ENCODE measurements at regions not wholly inside any gene's neighbourhood (a gene's known extent, or its start where the extent isn't known, plus 50 kb on each side); places are given as distances from the start of the nearest gene placed in this dataset.

DNA sequence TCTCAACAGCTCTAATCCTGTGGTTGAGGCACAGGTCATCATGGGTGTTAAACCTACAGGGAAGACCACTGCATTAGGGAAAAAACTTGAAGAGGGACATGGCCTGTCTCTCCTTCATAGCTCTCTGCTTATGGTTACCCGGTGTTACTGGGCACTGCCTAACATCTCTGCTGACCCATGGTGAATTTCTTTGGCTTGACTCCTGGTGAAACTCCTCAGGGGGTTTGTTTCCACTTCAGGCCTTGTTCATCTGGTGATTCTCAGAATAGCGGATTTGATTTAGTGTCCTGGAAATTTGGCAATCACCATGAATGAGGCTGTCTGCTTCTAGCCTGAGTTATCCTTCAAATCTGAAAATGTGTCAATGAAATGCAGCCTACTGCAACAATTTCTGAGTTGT is 114.4 kb downstream of the ZNF518B start:
- H3K4me3 ChIP-seq (ENCODE audit: low read length): no peak overlapping the region
- TF ChIP-seq, protein P1, sequence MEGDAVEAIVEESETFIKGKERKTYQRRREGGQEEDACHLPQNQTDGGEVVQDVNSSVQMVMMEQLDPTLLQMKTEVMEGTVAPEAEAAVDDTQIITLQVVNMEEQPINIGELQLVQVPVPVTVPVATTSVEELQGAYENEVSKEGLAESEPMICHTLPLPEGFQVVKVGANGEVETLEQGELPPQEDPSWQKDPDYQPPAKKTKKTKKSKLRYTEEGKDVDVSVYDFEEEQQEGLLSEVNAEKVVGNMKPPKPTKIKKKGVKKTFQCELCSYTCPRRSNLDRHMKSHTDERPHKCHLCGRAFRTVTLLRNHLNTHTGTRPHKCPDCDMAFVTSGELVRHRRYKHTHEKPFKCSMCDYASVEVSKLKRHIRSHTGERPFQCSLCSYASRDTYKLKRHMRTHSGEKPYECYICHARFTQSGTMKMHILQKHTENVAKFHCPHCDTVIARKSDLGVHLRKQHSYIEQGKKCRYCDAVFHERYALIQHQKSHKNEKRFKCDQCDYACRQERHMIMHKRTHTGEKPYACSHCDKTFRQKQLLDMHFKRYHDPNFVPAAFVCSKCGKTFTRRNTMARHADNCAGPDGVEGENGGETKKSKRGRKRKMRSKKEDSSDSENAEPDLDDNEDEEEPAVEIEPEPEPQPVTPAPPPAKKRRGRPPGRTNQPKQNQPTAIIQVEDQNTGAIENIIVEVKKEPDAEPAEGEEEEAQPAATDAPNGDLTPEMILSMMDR (conservative IDR thresholded peaks at IDR 0.05; ENCODE audit: low read depth, low read length): no peak
- no peak for DNase-seq (ENCODE audit: low read depth)

DNA sequence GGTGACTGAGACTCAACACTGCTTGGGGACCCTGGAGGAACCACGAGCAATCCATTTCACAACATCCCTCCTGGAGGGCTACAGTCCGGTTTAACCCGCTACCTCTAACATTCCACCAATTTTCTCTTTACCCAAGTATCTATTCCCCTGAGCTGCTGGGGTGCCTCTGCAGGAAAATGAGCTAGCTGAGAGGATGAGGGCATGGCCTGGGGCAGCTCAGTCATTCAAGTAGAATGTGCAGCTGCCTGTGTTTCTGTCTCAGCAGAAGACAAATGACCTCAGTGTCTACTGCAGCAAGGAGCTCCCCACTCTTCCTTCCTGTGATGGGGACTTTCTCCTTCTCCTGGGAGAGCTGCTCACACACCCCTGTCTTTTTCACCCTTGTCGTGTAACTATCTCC is 120.8 kb downstream of the ZNF518B start:
- TF ChIP-seq, protein P1 (conservative IDR thresholded peaks at IDR 0.05; ENCODE audit: low read depth, low read length): no peak
- H3K4me3 ChIP-seq (ENCODE audit: low read length): no peak overlapping the region
- DNase-seq (ENCODE audit: low read depth): no peak

DNA sequence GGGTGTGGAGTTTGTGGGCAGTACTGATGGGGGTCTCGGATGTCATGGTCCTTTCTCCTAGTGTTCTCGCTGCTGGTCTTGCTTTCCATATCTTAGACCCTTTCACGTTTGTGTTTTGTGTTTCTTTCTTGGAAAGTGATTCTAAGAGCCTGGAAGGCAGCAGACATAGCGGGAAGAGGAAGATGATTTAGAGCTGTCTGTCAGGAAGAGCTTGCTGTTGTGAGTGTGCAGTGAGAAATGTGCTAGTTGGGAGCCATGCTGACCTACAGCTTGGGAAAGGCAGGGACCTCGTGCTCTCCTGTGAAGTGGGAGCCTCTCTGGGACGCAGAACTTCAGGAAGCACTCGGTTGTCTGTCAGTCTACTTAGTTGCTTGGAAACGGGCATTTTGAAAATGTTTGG is 122.2 kb downstream of the ZNF518B start:
- H3K4me3 ChIP-seq (ENCODE audit: low read length): no peak overlapping the region
- DNase-seq (ENCODE audit: low read depth): no peak
- TF ChIP-seq, protein P1 (conservative IDR thresholded peaks at IDR 0.05; ENCODE audit: low read depth, low read length): no peak

- TF ChIP-seq, protein P1 (conservative IDR thresholded peaks at IDR 0.05; ENCODE audit: low read depth, low read length): no peak
- H3K4me3 ChIP-seq (ENCODE audit: low read length): no peak overlapping the region
- DNase-seq (ENCODE audit: low read depth): no peak
These were observed 122.7 kb downstream of the ZNF518B start for GRCh38 chr4:10334506-10335028.

DNA sequence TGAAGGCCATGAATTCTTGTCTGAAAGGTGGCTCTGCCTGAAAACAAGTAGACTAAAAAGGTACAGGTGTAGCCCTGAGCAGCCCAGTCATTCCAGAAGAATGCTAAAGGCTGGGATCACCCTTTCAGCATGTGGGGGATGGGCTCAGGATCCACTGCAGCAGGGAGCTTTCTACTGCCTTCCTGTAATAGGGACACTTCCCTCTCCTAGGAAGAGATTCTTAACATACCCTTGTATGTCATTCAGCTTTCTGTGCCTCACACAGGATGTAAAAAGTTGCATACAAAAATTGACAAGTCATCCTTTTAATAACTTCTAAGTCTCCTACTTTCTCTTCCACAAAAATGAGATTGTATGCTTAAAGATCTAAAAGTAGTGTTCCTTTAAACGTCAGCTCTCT is 123.3 kb downstream of the ZNF518B start:
- DNase-seq (ENCODE audit: low read depth): no peak
- no peak overlapping the region for H3K4me3 ChIP-seq (ENCODE audit: low read length)
- TF ChIP-seq, protein P1 (conservative IDR thresholded peaks at IDR 0.05; ENCODE audit: low read depth, low read length): no peak

GRCh38 chr4:10326075-10326474 is 131.2 kb downstream of the ZNF518B start:
- no peak for DNase-seq (ENCODE audit: low read depth)
- H3K4me3 ChIP-seq (ENCODE audit: low read length): no peak overlapping the region

DNA sequence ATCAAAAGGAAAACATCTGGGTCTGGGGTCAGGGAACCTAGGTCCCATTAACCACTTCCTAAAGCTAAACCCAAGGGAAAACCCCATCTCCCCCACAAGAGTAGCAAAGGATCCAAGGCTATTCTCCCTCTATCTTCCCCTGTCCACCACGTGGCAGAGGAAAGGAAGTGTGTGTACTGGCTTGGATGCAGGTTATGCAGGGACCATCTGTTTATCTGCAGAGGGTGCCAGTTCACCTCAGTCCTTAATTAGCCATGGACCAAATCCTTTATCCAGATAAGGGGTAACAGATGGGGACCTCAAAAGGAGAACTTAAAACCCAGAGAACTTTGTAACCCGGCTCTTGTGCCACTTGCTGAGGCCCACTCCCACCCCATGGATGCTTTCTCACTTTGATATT is 135.3 kb downstream of the ZNF518B start:
- H3K4me3 ChIP-seq (ENCODE audit: low read length): no peak overlapping the region
- TF ChIP-seq, protein P1 (conservative IDR thresholded peaks at IDR 0.05; ENCODE audit: low read depth, low read length): no peak
- no peak for DNase-seq (ENCODE audit: low read depth)

More at GRCh38 chr4:10326075-10326474, 131.2 kb downstream of the ZNF518B start:
- TF ChIP-seq, protein P1 (conservative IDR thresholded peaks at IDR 0.05; ENCODE audit: low read depth, low read length): no peak
